OCI-LY1 (cell line): ENCODE measurements at regions not wholly inside any gene's neighbourhood (a gene's known extent, or its start where the extent isn't known, plus 50 kb on each side); places are given as distances from the start of the nearest gene placed in this dataset.

Source experiments
- H2AFZ ChIP-seq: fragments of 200-600 bp; sonication (generic), shearing (Covaris generic); 2 replicates; pipeline ENCODE4 v1.6.0; 2014; ENCODE audit warnings: antibody characterized with exemption, mild to moderate bottlenecking, low read length
- H3F3A ChIP-seq: fragments of 200-600 bp; sonication (generic), shearing (Covaris generic); 2 replicates; pipeline ENCODE4 v1.6.0; 2014; ENCODE audit warnings: mild to moderate bottlenecking, antibody characterized with exemption, low read length, moderate library complexity; ENCODE audit not compliant: insufficient read depth
- H3K27ac ChIP-seq: fragments of 200-600 bp; sonication (generic); 2 replicates; pipeline ENCODE4 v1.5.1; 2014; ENCODE audit warnings: low read length, mixed run types, mild to moderate bottlenecking, low read depth; ENCODE audit not compliant: poor library complexity, severe bottlenecking
- H3K27me3 ChIP-seq: fragments of 200-600 bp; sonication (generic); 2 replicates; pipeline ENCODE4 v1.6.0; 2014; ENCODE audit warnings: antibody characterized with exemption, mild to moderate bottlenecking, low read length, moderate library complexity; ENCODE audit not compliant: insufficient read depth
- H3K36me3 ChIP-seq: fragments of 200-600 bp; sonication (generic); 2 replicates; pipeline ENCODE4 v1.6.1; 2014; ENCODE audit warnings: mild to moderate bottlenecking, antibody characterized with exemption, low read length, moderate library complexity, mixed read lengths; ENCODE audit not compliant: insufficient read depth
- H3K4me1 ChIP-seq: fragments of 200-600 bp; sonication (generic); 2 replicates; pipeline ENCODE4 v1.5.1; 2014; ENCODE audit warnings: mild to moderate bottlenecking, low read length, moderate library complexity; ENCODE audit not compliant: insufficient read depth, severe bottlenecking
- H3K4me2 ChIP-seq: fragments of 200-600 bp; sonication (generic), shearing (Covaris generic); 2 replicates; pipeline ENCODE4 v1.6.1; 2014; ENCODE audit warnings: low read length
- H3K4me3 ChIP-seq: fragments of 200-600 bp; sonication (generic); 2 replicates; pipeline ENCODE4 v1.5.1; 2014; ENCODE audit warnings: low read length, low read depth, mild to moderate bottlenecking, mixed read lengths; ENCODE audit not compliant: poor library complexity, severe bottlenecking
- H3K79me2 ChIP-seq: fragments of 200-600 bp; shearing (Covaris generic); 2 replicates; pipeline ENCODE4 v1.6.1; 2016; ENCODE audit warnings: mixed run types, low read length, mixed read lengths; ENCODE audit not compliant: insufficient read depth
- H3K9ac ChIP-seq: fragments of 200-600 bp; sonication (generic), shearing (Covaris generic); 2 replicates; pipeline ENCODE4 v1.6.1; 2014; ENCODE audit warnings: mild to moderate bottlenecking, low read length, mixed read lengths
- H3K9me2 ChIP-seq: fragments of 200-600 bp; sonication (generic), shearing (Covaris generic); 2 replicates; pipeline ENCODE4 v1.6.1; 2014; ENCODE audit warnings: low read depth, mild to moderate bottlenecking, low read length, mixed read lengths
- H3K9me3 ChIP-seq: fragments of 200-600 bp; shearing (Covaris generic); 2 replicates; pipeline ENCODE4 v1.6.1; 2014; ENCODE audit warnings: low read length, mixed read lengths
- H4K20me1 ChIP-seq: fragments of 200-600 bp; sonication (generic), shearing (Covaris generic); 2 replicates; pipeline ENCODE4 v1.6.0; 2016; ENCODE audit warnings: mild to moderate bottlenecking, low read length; ENCODE audit not compliant: insufficient read depth
- EZH2 ChIP-seq: fragments of 200-600 bp; sonication (generic), shearing (Covaris generic); IDR thresholded peaks from 2 replicates; pipeline ENCODE4 v1.8.0; 2017; ENCODE audit warnings: borderline replicate concordance, mixed run types, mild to moderate bottlenecking, antibody characterized with exemption, low read length, moderate library complexity, mixed read lengths
- TF ChIP-seq, protein P1 (sequence below): fragments of 200-600 bp; sonication (generic), shearing (Covaris generic); IDR thresholded peaks from 2 replicates; pipeline ENCODE4 v1.5.1; 2017; ENCODE audit warnings: mild to moderate bottlenecking, antibody characterized with exemption, low read length, moderate library complexity, mixed read lengths

DNA sequence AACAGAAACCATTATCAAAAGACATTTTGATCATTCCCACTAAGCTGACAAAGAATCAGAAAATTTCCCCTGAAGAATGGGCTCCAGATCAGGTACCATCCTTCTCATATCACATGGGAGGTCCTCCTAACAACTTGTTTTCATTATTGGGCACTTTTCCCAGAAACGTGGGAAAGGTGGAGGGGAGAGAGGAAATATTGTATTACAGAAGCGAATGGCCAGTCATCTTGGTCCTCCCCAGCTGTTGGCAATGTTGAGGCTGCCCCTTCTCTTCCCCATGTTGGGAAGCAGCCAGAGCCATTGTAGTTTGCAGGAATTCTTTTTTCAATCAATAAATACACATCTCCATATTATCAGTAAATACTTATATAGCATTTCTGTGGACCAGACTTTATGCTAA lies 126.2 kb upstream of the ZNF608 start:
- H3K9me3 ChIP-seq, result no peaks in the 10 kb centered on the region
- H3K4me3 ChIP-seq, result no peak overlapping the region
- H3K9ac ChIP-seq, result no peak overlapping the region
- TF ChIP-seq, protein P1, sequence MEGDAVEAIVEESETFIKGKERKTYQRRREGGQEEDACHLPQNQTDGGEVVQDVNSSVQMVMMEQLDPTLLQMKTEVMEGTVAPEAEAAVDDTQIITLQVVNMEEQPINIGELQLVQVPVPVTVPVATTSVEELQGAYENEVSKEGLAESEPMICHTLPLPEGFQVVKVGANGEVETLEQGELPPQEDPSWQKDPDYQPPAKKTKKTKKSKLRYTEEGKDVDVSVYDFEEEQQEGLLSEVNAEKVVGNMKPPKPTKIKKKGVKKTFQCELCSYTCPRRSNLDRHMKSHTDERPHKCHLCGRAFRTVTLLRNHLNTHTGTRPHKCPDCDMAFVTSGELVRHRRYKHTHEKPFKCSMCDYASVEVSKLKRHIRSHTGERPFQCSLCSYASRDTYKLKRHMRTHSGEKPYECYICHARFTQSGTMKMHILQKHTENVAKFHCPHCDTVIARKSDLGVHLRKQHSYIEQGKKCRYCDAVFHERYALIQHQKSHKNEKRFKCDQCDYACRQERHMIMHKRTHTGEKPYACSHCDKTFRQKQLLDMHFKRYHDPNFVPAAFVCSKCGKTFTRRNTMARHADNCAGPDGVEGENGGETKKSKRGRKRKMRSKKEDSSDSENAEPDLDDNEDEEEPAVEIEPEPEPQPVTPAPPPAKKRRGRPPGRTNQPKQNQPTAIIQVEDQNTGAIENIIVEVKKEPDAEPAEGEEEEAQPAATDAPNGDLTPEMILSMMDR, result no peak
- no peak for TF ChIP-seq EZH2
- H3K27me3 ChIP-seq, result no peaks in the 10 kb centered on the region
- H4K20me1 ChIP-seq, result no peaks in the 10 kb centered on the region
- H3K79me2 ChIP-seq, result no peaks in the 10 kb centered on the region
- no peak overlapping the region for H3K4me2 ChIP-seq
- no peaks in the 10 kb centered on the region for H3F3A ChIP-seq
- no peak overlapping the region for H3K27ac ChIP-seq
- H3K36me3 ChIP-seq, result no peaks in the 10 kb centered on the region
- H3K9me2 ChIP-seq, result no peaks in the 10 kb centered on the region
- H3K4me1 ChIP-seq, result peaks cover 4% of the 10 kb centered on the region
- no peak overlapping the region for H2AFZ ChIP-seq

DNA sequence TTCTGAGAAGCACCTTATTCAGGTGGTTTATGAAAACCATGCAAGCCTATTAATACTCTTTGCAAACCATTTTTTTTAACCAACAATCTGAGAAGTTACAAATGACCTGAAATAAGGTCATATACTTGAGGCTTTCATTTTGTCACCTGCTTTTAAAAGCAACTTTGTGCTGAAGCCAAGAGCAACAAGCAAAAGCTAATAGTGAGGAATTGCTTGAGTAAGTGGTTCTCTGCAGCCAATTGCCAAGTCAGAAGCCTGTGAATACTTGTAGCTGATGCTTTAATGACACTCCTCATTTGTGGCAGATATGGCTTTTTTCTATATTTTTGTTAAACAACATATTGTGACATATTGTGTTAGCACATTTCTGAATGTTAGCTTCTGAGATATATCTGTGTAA lies 126.7 kb upstream of the ZNF608 start:
- no peak overlapping the region for H3K27ac ChIP-seq
- no peak overlapping the region for H2AFZ ChIP-seq
- no peak overlapping the region for H3K4me3 ChIP-seq
- H3K27me3 ChIP-seq, result no peaks in the 10 kb centered on the region
- no peaks in the 10 kb centered on the region for H3K9me2 ChIP-seq
- H3K4me1 ChIP-seq, result no peaks in the 10 kb centered on the region
- no peaks in the 10 kb centered on the region for H4K20me1 ChIP-seq
- H3K4me2 ChIP-seq, result no peak overlapping the region
- no peak for TF ChIP-seq EZH2
- TF ChIP-seq, protein P1, result no peak
- no peak overlapping the region for H3K9ac ChIP-seq
- H3K79me2 ChIP-seq, result no peaks in the 10 kb centered on the region
- no peaks in the 10 kb centered on the region for H3F3A ChIP-seq
- no peaks in the 10 kb centered on the region for H3K9me3 ChIP-seq
- no peaks in the 10 kb centered on the region for H3K36me3 ChIP-seq

DNA sequence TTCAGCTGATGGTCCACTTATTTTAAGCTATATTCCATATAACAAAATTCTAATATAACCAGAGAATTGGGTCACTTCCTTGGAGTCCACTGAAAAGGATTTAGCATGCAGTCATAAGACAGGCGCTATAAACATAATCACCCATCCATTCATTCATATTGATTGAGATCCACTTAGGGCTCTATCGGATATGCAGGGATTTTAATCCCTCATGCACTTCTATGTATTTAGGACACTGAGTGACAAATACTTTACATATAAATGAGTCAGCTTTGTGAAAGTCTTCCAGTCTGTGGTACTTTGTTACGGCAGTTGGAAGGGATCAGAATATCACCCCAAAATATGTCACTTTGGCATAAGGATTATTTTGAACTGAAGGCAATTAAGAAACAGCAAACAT lies 127.3 kb upstream of the ZNF608 start:
- Histone ChIP-seq H3K27me3 (no peaks in the 10 kb centered on the region), H3K36me3 (no peaks in the 10 kb centered on the region), H3K4me1 (peaks cover 2% of the 10 kb centered on the region), H3K79me2 (no peaks in the 10 kb centered on the region), H3K4me2 (no peak overlapping the region), H3K9ac (no peak overlapping the region), H3K9me3 (no peaks in the 10 kb centered on the region), H3F3A (no peaks in the 10 kb centered on the region), H3K27ac (no peak overlapping the region), H4K20me1 (no peaks in the 10 kb centered on the region), H3K4me3 (no peak overlapping the region), H3K9me2 (no peaks in the 10 kb centered on the region), H2AFZ (no peak overlapping the region)
- TF ChIP-seq, protein P1, result no peak
- no peak for TF ChIP-seq EZH2
